Lower leg skin (tissue), 4 donors: ENCODE measurements at regions not wholly inside any gene's neighbourhood (a gene's known extent, or its start where the extent isn't known, plus 50 kb on each side); places are given as distances from the start of the nearest gene placed in this dataset.

ENCODE experiments used
- DNase-seq, 2 donors: peaks; one replicate each; pipeline ENCODE4 v3.0.0-alpha.2; 2019; ENCODE audit warnings: low spot score in 2 of 2
- H3K4me3 ChIP-seq: fragments of 200-600 bp; sonication (generic); 2 replicates; pipeline ENCODE4 v1.5.1; 2017; ENCODE audit warnings: mild to moderate bottlenecking, low read depth; ENCODE audit not compliant: poor library complexity, severe bottlenecking
- CTCF ChIP-seq, 3 donors: fragments of 450-650 bp; IDR thresholded peaks; one replicate each; pipeline ENCODE4 v1.5.1; 2016; ENCODE audit warnings: antibody characterized with exemption in 3 of 3, mild to moderate bottlenecking in 3 of 3, moderate library complexity in 2 of 3
- POLR2A ChIP-seq, 2 donors: fragments of 450-650 bp; IDR thresholded peaks; one replicate each; pipeline ENCODE4 v1.6.1; 2016 to 2017; ENCODE audit warnings: antibody characterized with exemption in 2 of 2, mild to moderate bottlenecking in 1 of 2, moderate library complexity in 1 of 2
- WGBS, 2 donors: methylation state at CpG; one replicate each; pipeline ENCODE4 v1.1.5; 2018; 5-methylcytosine and 5-hydroxymethylcytosine counted together
- intact Hi-C: fragments of 100-400 bp; cut with DNase I; formaldehyde crosslinking; loops from one replicate; pipeline ENCODE4 v1.15.0; 2023; ENCODE audit warnings: low total_unique reads

GRCh38 chr11:70625051-70625450, 226.7 kb downstream of the CTTN start:
- no peak overlapping the region for H3K4me3 ChIP-seq
- no peak for TF ChIP-seq CTCF (IDR thresholded peaks at IDR 0.05)
- TF ChIP-seq POLR2A (IDR thresholded peaks at IDR 0.05): no peak
- 74 to 82% methylated on average over 7 of the region's 7 CpGs for WGBS, 2 donors
- no peak for DNase-seq
- intact Hi-C loops: no loop called here

- WGBS, 2 donors: 67% methylated on average over 18 to 20 of the region's 20 CpGs
- TF ChIP-seq CTCF (IDR thresholded peaks at IDR 0.05) (no peak), POLR2A (IDR thresholded peaks at IDR 0.05) (no peak)
- H3K4me3 ChIP-seq: no peak overlapping the region
- intact Hi-C loops: no loop called here
- DNase-seq: no peak
Measured at GRCh38 chr11:70625582-70626518, 227.5 kb downstream of the CTTN start.

- 89% methylated on average over 8 of the region's 8 CpGs for WGBS, 2 donors
- no peak for DNase-seq
- no peak overlapping the region for H3K4me3 ChIP-seq
- intact Hi-C loops: no loop called here
- TF ChIP-seq POLR2A (IDR thresholded peaks at IDR 0.05) (no peak), CTCF (IDR thresholded peaks at IDR 0.05) (no peak)
Measured at GRCh38 chr11:70627219-70627618, 228.9 kb downstream of the CTTN start.

- no peak overlapping the region for H3K4me3 ChIP-seq
- intact Hi-C loops: no loop called here
- no peak for DNase-seq
- WGBS, 2 donors: 63 to 65% methylated on average over 18 to 19 of the region's 19 CpGs
- TF ChIP-seq POLR2A (IDR thresholded peaks at IDR 0.05): no peak
- no peak for TF ChIP-seq CTCF (IDR thresholded peaks at IDR 0.05)
Measured at GRCh38 chr11:70628176-70628854, 230.0 kb downstream of the CTTN start.

GRCh38 chr11:70628855-70629844, 230.8 kb downstream of the CTTN start:
- TF ChIP-seq CTCF (IDR thresholded peaks at IDR 0.05) (no peak), POLR2A (IDR thresholded peaks at IDR 0.05) (no peak)
- peak; percentile 52 to 92 for DNase-seq
- 28 to 31% methylated on average over 26 to 29 of the region's 30 CpGs for WGBS, 2 donors
- no peak overlapping the region for H3K4me3 ChIP-seq
- intact Hi-C loops: no loop called here
